GM19043 (cell line): ENCODE measurements at regions not wholly inside any gene's neighbourhood (a gene's known extent, or its start where the extent isn't known, plus 50 kb on each side); places are given as distances from the start of the nearest gene placed in this dataset.

Source experiments
- ATAC-seq: cut with Tn5 transposase; IDR thresholded peaks from one replicate; pipeline ENCODE4 v1.9.1; 2021; ENCODE audit warnings: low read depth; ENCODE audit not compliant: unreplicated experiment

GRCh38 chr13:40270726-40271125 lies 395.7 kb downstream of the FOXO1 start:
- no peak for ATAC-seq

GRCh38 chr13:40271271-40271885 lies 395.1 kb downstream of the FOXO1 start:
- no peak for ATAC-seq

GRCh38 chr13:40271931-40272775 lies 394.3 kb downstream of the FOXO1 start:
- no peak for ATAC-seq

GRCh38 chr13:40272776-40273139 lies 393.7 kb downstream of the FOXO1 start:
- no peak for ATAC-seq

- no peak for ATAC-seq
These were observed 393.0 kb downstream of the FOXO1 start for GRCh38 chr13:40273253-40274025.

- ATAC-seq = no peak
These were observed 392.3 kb downstream of the FOXO1 start for GRCh38 chr13:40274103-40274502.

GRCh38 chr13:40275155-40275554 lies 391.3 kb downstream of the FOXO1 start:
- ATAC-seq = no peak

- ATAC-seq = no peak
These were observed 390.8 kb downstream of the FOXO1 start for GRCh38 chr13:40275636-40276035.

- ATAC-seq = no peak
These were observed 382.8 kb downstream of the FOXO1 start for GRCh38 chr13:40283666-40284065.

- no peak for ATAC-seq
These were observed 380.8 kb downstream of the FOXO1 start for GRCh38 chr13:40285634-40286033.

GRCh38 chr13:40287428-40287827 lies 379.0 kb downstream of the FOXO1 start:
- no peak for ATAC-seq

GRCh38 chr13:40288259-40288658 lies 378.2 kb downstream of the FOXO1 start:
- no peak for ATAC-seq

- no peak for ATAC-seq
These were observed 375.7 kb downstream of the FOXO1 start for GRCh38 chr13:40290758-40291157.

- ATAC-seq = no peak
These were observed 374.3 kb downstream of the FOXO1 start for GRCh38 chr13:40292108-40292507.

- ATAC-seq = no peak
These were observed 373.9 kb downstream of the FOXO1 start for GRCh38 chr13:40292536-40292935.

- ATAC-seq = no peak
These were observed 364.1 kb downstream of the FOXO1 start for GRCh38 chr13:40302351-40302750.

GRCh38 chr13:40304391-40304790 lies 362.1 kb downstream of the FOXO1 start:
- ATAC-seq = no peak

- no peak for ATAC-seq
These were observed 359.6 kb downstream of the FOXO1 start for GRCh38 chr13:40306817-40307216.

GRCh38 chr13:40309881-40310280 lies 356.6 kb downstream of the FOXO1 start:
- ATAC-seq = no peak

GRCh38 chr13:40311356-40312101 lies 354.9 kb downstream of the FOXO1 start:
- no peak for ATAC-seq
